Smooth muscle cell (in vitro differentiated cells): ENCODE measurements at regions not wholly inside any gene's neighbourhood (a gene's known extent, or its start where the extent isn't known, plus 50 kb on each side); places are given as distances from the start of the nearest gene placed in this dataset.
A peak's percentile ranks its signal among the peaks of the same experiment; 100 is the strongest.

Source experiments
- DNase-seq: peaks from one replicate; lab custom pipeline; 2025; ENCODE audit not compliant: unreplicated experiment; lab: John Stamatoyannopoulos, UW
- H2AFZ ChIP-seq: fragments of 200-600 bp; sonication (generic); 2 replicates; pipeline ENCODE4 v1.6.0; 2016; ENCODE audit warnings: antibody characterized with exemption, low read depth, mild to moderate bottlenecking
- H3F3A ChIP-seq: fragments of 200-600 bp; sonication (generic); 2 replicates; pipeline ENCODE4 v1.6.0; 2017; ENCODE audit warnings: antibody characterized with exemption, low read depth
- H3K27ac ChIP-seq: fragments of 200-600 bp; sonication (generic); 2 replicates; pipeline ENCODE4 v1.5.1; 2016; ENCODE audit warnings: low read depth, mild to moderate bottlenecking
- H3K27me3 ChIP-seq: fragments of 200-600 bp; sonication (generic); 2 replicates; pipeline ENCODE4 v1.6.1; 2016; ENCODE audit warnings: low read depth, mild to moderate bottlenecking
- H3K36me3 ChIP-seq: fragments of 200-600 bp; sonication (generic); 2 replicates; pipeline ENCODE4 v1.5.1; 2016; ENCODE audit warnings: low read depth
- H3K4me1 ChIP-seq: fragments of 200-600 bp; sonication (generic); 2 replicates; pipeline ENCODE4 v1.5.1; 2016; ENCODE audit warnings: low read depth
- H3K4me2 ChIP-seq: fragments of 200-600 bp; sonication (generic); 2 replicates; pipeline ENCODE4 v1.6.0; 2016; ENCODE audit warnings: mild to moderate bottlenecking
- H3K4me3 ChIP-seq: fragments of 200-600 bp; sonication (generic); 2 replicates; pipeline ENCODE4 v1.5.1; 2016; ENCODE audit warnings: mild to moderate bottlenecking
- H3K79me2 ChIP-seq: fragments of 200-600 bp; sonication (generic); 2 replicates; pipeline ENCODE4 v1.6.0; 2016; ENCODE audit warnings: low read depth, mild to moderate bottlenecking
- H3K9ac ChIP-seq: fragments of 200-600 bp; sonication (generic); 2 replicates; pipeline ENCODE4 v1.6.0; 2016; ENCODE audit warnings: low read depth
- H3K9me3 ChIP-seq: fragments of 200-600 bp; sonication (generic); replicated peaks from 2 replicates; pipeline ENCODE4 v1.5.1; 2016; ENCODE audit warnings: low read depth
- H4K20me1 ChIP-seq: fragments of 200-600 bp; sonication (generic); 2 replicates; pipeline ENCODE4 v1.6.0; 2016; ENCODE audit warnings: low read depth
- WGBS: methylation state at CpG from one replicate; pipeline ENCODE4 v1.1.7; 2016; ENCODE audit warnings: low lambda C conversion rate; 5-methylcytosine and 5-hydroxymethylcytosine counted together
- TF ChIP-seq, protein P1 (sequence below): fragments of 200-600 bp; sonication (generic); IDR thresholded peaks from 2 replicates; pipeline ENCODE4 v1.5.1; 2017; ENCODE audit warnings: borderline replicate concordance, mild to moderate bottlenecking, antibody characterized with exemption; ENCODE audit not compliant: insufficient read depth, poor library complexity, severe bottlenecking

GRCh38 chr13:90362707-90363106, 984.8 kb upstream of the MIR17HG start:
- Histone ChIP-seq H3K4me2 (no peak overlapping the region), H3K27me3 (no peaks in the 10 kb centered on the region), H3K79me2 (no peaks in the 10 kb centered on the region), H3K36me3 (no peaks in the 10 kb centered on the region), H3K4me3 (no peak overlapping the region), H4K20me1 (no peaks in the 10 kb centered on the region), H3K27ac (no peak overlapping the region), H3K4me1 (no peaks in the 10 kb centered on the region), H3F3A (no peaks in the 10 kb centered on the region), H3K9me3 (no peaks in the 10 kb centered on the region), H3K9ac (no peak overlapping the region), H2AFZ (no peak overlapping the region)
- TF ChIP-seq, protein P1, sequence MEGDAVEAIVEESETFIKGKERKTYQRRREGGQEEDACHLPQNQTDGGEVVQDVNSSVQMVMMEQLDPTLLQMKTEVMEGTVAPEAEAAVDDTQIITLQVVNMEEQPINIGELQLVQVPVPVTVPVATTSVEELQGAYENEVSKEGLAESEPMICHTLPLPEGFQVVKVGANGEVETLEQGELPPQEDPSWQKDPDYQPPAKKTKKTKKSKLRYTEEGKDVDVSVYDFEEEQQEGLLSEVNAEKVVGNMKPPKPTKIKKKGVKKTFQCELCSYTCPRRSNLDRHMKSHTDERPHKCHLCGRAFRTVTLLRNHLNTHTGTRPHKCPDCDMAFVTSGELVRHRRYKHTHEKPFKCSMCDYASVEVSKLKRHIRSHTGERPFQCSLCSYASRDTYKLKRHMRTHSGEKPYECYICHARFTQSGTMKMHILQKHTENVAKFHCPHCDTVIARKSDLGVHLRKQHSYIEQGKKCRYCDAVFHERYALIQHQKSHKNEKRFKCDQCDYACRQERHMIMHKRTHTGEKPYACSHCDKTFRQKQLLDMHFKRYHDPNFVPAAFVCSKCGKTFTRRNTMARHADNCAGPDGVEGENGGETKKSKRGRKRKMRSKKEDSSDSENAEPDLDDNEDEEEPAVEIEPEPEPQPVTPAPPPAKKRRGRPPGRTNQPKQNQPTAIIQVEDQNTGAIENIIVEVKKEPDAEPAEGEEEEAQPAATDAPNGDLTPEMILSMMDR: no peak
- DNase-seq: no peak
- WGBS: 86% methylated on average over 1 of the region's 1 CpG

- no peak overlapping the region for H3K4me2 ChIP-seq
- H3K27ac ChIP-seq: no peak overlapping the region
- TF ChIP-seq, protein P1: no peak
- H3K4me1 ChIP-seq: no peaks in the 10 kb centered on the region
- H3K27me3 ChIP-seq: no peaks in the 10 kb centered on the region
- H3K9me3 ChIP-seq: no peaks in the 10 kb centered on the region
- H3K9ac ChIP-seq: no peak overlapping the region
- no peak overlapping the region for H3K4me3 ChIP-seq
- H4K20me1 ChIP-seq: no peaks in the 10 kb centered on the region
- WGBS: 95% methylated on average over 1 of the region's 1 CpG
- no peaks in the 10 kb centered on the region for H3K79me2 ChIP-seq
- no peaks in the 10 kb centered on the region for H3K36me3 ChIP-seq
- H2AFZ ChIP-seq: peak overlapping the region; percentile 35
- DNase-seq: no peak
- H3F3A ChIP-seq: no peaks in the 10 kb centered on the region
These were observed 982.4 kb upstream of the MIR17HG start for GRCh38 chr13:90365130-90365529.

DNA sequence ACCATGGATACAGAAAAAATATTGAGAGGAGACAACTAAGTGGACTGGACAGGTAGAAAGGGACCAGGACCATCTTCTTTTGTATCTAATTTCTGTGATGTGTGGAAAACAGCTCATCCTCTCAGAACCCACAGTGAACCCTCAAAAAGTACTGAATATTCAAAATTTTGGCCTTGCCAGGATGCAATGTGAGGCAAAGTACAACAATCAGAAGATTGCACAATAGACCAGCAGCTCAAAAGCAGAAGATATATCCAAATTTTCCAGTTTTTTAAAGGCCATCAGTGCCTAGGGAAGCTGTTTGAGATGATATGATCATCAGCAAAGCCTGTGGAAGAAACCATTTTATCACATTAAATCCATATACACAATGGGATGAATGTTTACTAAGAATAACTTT, 973.3 kb upstream of the MIR17HG start:
- no peak for DNase-seq
- no peak overlapping the region for H2AFZ ChIP-seq
- no peaks in the 10 kb centered on the region for H3K4me1 ChIP-seq

GRCh38 chr13:90375851-90376250, 971.6 kb upstream of the MIR17HG start:
- TF ChIP-seq, protein P1: no peak
- no peak overlapping the region for H3K4me3 ChIP-seq
- no peak for DNase-seq

More for the DNA sequence above, 973.3 kb upstream of the MIR17HG start:
- no peak overlapping the region for H3K4me2 ChIP-seq
- TF ChIP-seq, protein P1: no peak
- H3F3A ChIP-seq: no peaks in the 10 kb centered on the region
- H3K27me3 ChIP-seq: no peaks in the 10 kb centered on the region
- no peaks in the 10 kb centered on the region for H3K9me3 ChIP-seq
- no peak overlapping the region for H3K9ac ChIP-seq
- H4K20me1 ChIP-seq: no peaks in the 10 kb centered on the region
- H3K27ac ChIP-seq: no peak overlapping the region
- H3K79me2 ChIP-seq: no peaks in the 10 kb centered on the region
- no peaks in the 10 kb centered on the region for H3K36me3 ChIP-seq
- H3K4me3 ChIP-seq: no peak overlapping the region

More at GRCh38 chr13:90375851-90376250, 971.6 kb upstream of the MIR17HG start:
- Histone ChIP-seq H3K9ac (no peak overlapping the region), H3K4me2 (no peak overlapping the region), H3K79me2 (no peaks in the 10 kb centered on the region), H3K27ac (no peak overlapping the region), H3K4me1 (peaks cover 4% of the 10 kb centered on the region), H4K20me1 (no peaks in the 10 kb centered on the region), H2AFZ (no peak overlapping the region), H3K9me3 (no peaks in the 10 kb centered on the region), H3K36me3 (no peaks in the 10 kb centered on the region), H3F3A (no peaks in the 10 kb centered on the region), H3K27me3 (no peaks in the 10 kb centered on the region)
- 74% methylated on average over 4 of the region's 4 CpGs for WGBS
